ENCODE measurements at regions not wholly inside any gene's neighbourhood (a gene's known extent, or its start where the extent isn't known, plus 50 kb on each side); places are given as distances from the start of the nearest gene placed in this dataset.

GRCh38 chr1:87961992-87962391 lies 633.3 kb downstream of the LMO4 start:
- DNase-seq (ENCODE audit: insufficient read length, low spot score) = no peak
- FAIRE-seq = no peak
- TF ChIP-seq TAF1 (IDR thresholded peaks at IDR 0.05; ENCODE audit: low read depth, low read length) = no peak
- no peak for TF ChIP-seq POU2F2 (IDR thresholded peaks at IDR 0.05; ENCODE audit: low read depth, low read length)
- TF ChIP-seq POLR2AphosphoS5 (IDR thresholded peaks at IDR 0.05; ENCODE audit: low read depth, low read length) = no peak
- TF ChIP-seq PAX5 (IDR thresholded peaks at IDR 0.05; ENCODE audit: insufficient read depth, low read length, severe bottlenecking) = no peak
- no peak for TF ChIP-seq POLR2A (IDR thresholded peaks at IDR 0.05; ENCODE audit: low read depth, low read length)
- no peak for TF ChIP-seq SPI1 (IDR thresholded peaks at IDR 0.05; ENCODE audit: low read depth, low read length)

- TF ChIP-seq TAF1 (IDR thresholded peaks at IDR 0.05; ENCODE audit: low read depth, low read length) = no peak
- TF ChIP-seq SPI1 (IDR thresholded peaks at IDR 0.05; ENCODE audit: low read depth, low read length) = no peak
- TF ChIP-seq PAX5 (IDR thresholded peaks at IDR 0.05; ENCODE audit: insufficient read depth, low read length, severe bottlenecking) = no peak
- no peak for TF ChIP-seq POU2F2 (IDR thresholded peaks at IDR 0.05; ENCODE audit: low read depth, low read length)
- TF ChIP-seq POLR2A (IDR thresholded peaks at IDR 0.05; ENCODE audit: low read depth, low read length) = no peak
- no peak for TF ChIP-seq POLR2AphosphoS5 (IDR thresholded peaks at IDR 0.05; ENCODE audit: low read depth, low read length)
- no peak for FAIRE-seq
- no peak for DNase-seq (ENCODE audit: insufficient read length, low spot score)
These were observed 634.9 kb downstream of the LMO4 start for GRCh38 chr1:87963556-87963955.

DNA sequence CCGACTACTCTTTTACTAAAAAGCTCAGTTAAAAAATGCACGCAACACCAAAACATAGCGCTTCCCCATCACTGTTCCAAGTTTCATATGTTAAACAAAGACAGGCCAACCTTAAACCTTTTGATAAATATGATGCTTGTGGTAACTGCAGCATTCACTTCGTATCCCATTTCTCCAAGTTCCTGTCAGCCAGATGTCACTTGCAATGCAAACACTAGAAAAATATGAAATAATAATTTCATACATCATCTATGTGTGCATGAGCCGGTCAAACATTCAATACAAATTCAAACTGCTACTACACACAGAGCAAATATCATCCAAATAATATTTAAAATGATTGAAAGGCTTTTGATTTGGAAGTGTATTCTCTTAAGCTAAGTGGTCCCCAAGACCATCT lies 636.5 kb downstream of the LMO4 start:
- TF ChIP-seq POU2F2 (IDR thresholded peaks at IDR 0.05; ENCODE audit: low read depth, low read length) (no peak), PAX5 (IDR thresholded peaks at IDR 0.05; ENCODE audit: insufficient read depth, low read length, severe bottlenecking) (no peak), TAF1 (IDR thresholded peaks at IDR 0.05; ENCODE audit: low read depth, low read length) (no peak), POLR2AphosphoS5 (IDR thresholded peaks at IDR 0.05; ENCODE audit: low read depth, low read length) (no peak), POLR2A (IDR thresholded peaks at IDR 0.05; ENCODE audit: low read depth, low read length) (no peak), SPI1 (IDR thresholded peaks at IDR 0.05; ENCODE audit: low read depth, low read length) (no peak)
- no peak for FAIRE-seq
- no peak for DNase-seq (ENCODE audit: insufficient read length, low spot score)

GRCh38 chr1:87968197-87968955 lies 639.7 kb downstream of the LMO4 start:
- no peak for TF ChIP-seq POLR2A (IDR thresholded peaks at IDR 0.05; ENCODE audit: low read depth, low read length)
- TF ChIP-seq PAX5 (IDR thresholded peaks at IDR 0.05; ENCODE audit: insufficient read depth, low read length, severe bottlenecking) = no peak
- TF ChIP-seq TAF1 (IDR thresholded peaks at IDR 0.05; ENCODE audit: low read depth, low read length) = no peak
- TF ChIP-seq SPI1 (IDR thresholded peaks at IDR 0.05; ENCODE audit: low read depth, low read length) = no peak
- TF ChIP-seq POU2F2 (IDR thresholded peaks at IDR 0.05; ENCODE audit: low read depth, low read length) = no peak
- no peak for TF ChIP-seq POLR2AphosphoS5 (IDR thresholded peaks at IDR 0.05; ENCODE audit: low read depth, low read length)
- no peak for DNase-seq (ENCODE audit: insufficient read length, low spot score)
- no peak for FAIRE-seq

- no peak for TF ChIP-seq TAF1 (IDR thresholded peaks at IDR 0.05; ENCODE audit: low read depth, low read length)
- no peak for TF ChIP-seq POU2F2 (IDR thresholded peaks at IDR 0.05; ENCODE audit: low read depth, low read length)
- TF ChIP-seq PAX5 (IDR thresholded peaks at IDR 0.05; ENCODE audit: insufficient read depth, low read length, severe bottlenecking) = no peak
- no peak for TF ChIP-seq SPI1 (IDR thresholded peaks at IDR 0.05; ENCODE audit: low read depth, low read length)
- no peak for TF ChIP-seq POLR2AphosphoS5 (IDR thresholded peaks at IDR 0.05; ENCODE audit: low read depth, low read length)
- no peak for TF ChIP-seq POLR2A (IDR thresholded peaks at IDR 0.05; ENCODE audit: low read depth, low read length)
- no peak for FAIRE-seq
- no peak for DNase-seq (ENCODE audit: insufficient read length, low spot score)
These were observed 640.4 kb downstream of the LMO4 start for GRCh38 chr1:87969040-87969439.

DNA sequence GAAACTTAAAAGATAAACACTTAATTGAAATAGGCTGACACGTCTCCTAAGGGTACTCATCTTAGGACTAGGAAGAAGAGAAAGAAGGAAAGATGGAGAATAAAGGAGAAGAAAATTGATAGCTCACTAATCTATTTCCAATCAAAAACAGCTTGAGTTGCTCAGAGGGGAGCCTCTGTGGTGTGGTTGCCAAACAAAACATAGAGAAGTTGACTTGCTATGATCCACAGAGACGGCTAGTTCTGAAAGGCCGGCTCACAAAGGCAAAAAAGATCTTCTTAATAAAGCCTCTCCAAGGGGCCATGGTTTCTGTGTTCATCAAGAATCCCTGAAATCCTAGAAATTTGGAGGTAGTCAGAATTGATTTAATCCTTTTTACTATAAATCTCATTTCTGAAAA lies 644.1 kb downstream of the LMO4 start:
- DNase-seq (ENCODE audit: insufficient read length, low spot score) (no peak), FAIRE-seq (no peak)
- TF ChIP-seq POLR2AphosphoS5 (IDR thresholded peaks at IDR 0.05; ENCODE audit: low read depth, low read length) (no peak), TAF1 (IDR thresholded peaks at IDR 0.05; ENCODE audit: low read depth, low read length) (no peak), POLR2A (IDR thresholded peaks at IDR 0.05; ENCODE audit: low read depth, low read length) (no peak), SPI1 (IDR thresholded peaks at IDR 0.05; ENCODE audit: low read depth, low read length) (no peak), POU2F2 (IDR thresholded peaks at IDR 0.05; ENCODE audit: low read depth, low read length) (no peak), PAX5 (IDR thresholded peaks at IDR 0.05; ENCODE audit: insufficient read depth, low read length, severe bottlenecking) (no peak)

- TF ChIP-seq POLR2AphosphoS5 (IDR thresholded peaks at IDR 0.05; ENCODE audit: low read depth, low read length) (no peak), SPI1 (IDR thresholded peaks at IDR 0.05; ENCODE audit: low read depth, low read length) (no peak), TAF1 (IDR thresholded peaks at IDR 0.05; ENCODE audit: low read depth, low read length) (no peak), POU2F2 (IDR thresholded peaks at IDR 0.05; ENCODE audit: low read depth, low read length) (no peak), PAX5 (IDR thresholded peaks at IDR 0.05; ENCODE audit: insufficient read depth, low read length, severe bottlenecking) (no peak), POLR2A (IDR thresholded peaks at IDR 0.05; ENCODE audit: low read depth, low read length) (no peak)
- no peak for FAIRE-seq
- DNase-seq (ENCODE audit: insufficient read length, low spot score) = no peak
These were observed 645.2 kb downstream of the LMO4 start for GRCh38 chr1:87973896-87974295.

- TF ChIP-seq POU2F2 (IDR thresholded peaks at IDR 0.05; ENCODE audit: low read depth, low read length) (no peak), PAX5 (IDR thresholded peaks at IDR 0.05; ENCODE audit: insufficient read depth, low read length, severe bottlenecking) (no peak), POLR2AphosphoS5 (IDR thresholded peaks at IDR 0.05; ENCODE audit: low read depth, low read length) (no peak), SPI1 (IDR thresholded peaks at IDR 0.05; ENCODE audit: low read depth, low read length) (no peak), TAF1 (IDR thresholded peaks at IDR 0.05; ENCODE audit: low read depth, low read length) (no peak), POLR2A (IDR thresholded peaks at IDR 0.05; ENCODE audit: low read depth, low read length) (no peak)
- DNase-seq (ENCODE audit: insufficient read length, low spot score) = no peak
- no peak for FAIRE-seq
These were observed 647.6 kb downstream of the LMO4 start for GRCh38 chr1:87976316-87976715.

- no peak for TF ChIP-seq TAF1 (IDR thresholded peaks at IDR 0.05; ENCODE audit: low read depth, low read length)
- no peak for TF ChIP-seq POLR2AphosphoS5 (IDR thresholded peaks at IDR 0.05; ENCODE audit: low read depth, low read length)
- TF ChIP-seq POLR2A (IDR thresholded peaks at IDR 0.05; ENCODE audit: low read depth, low read length) = no peak
- TF ChIP-seq SPI1 (IDR thresholded peaks at IDR 0.05; ENCODE audit: low read depth, low read length) = no peak
- TF ChIP-seq POU2F2 (IDR thresholded peaks at IDR 0.05; ENCODE audit: low read depth, low read length) = no peak
- no peak for TF ChIP-seq PAX5 (IDR thresholded peaks at IDR 0.05; ENCODE audit: insufficient read depth, low read length, severe bottlenecking)
- DNase-seq (ENCODE audit: insufficient read length, low spot score) (no peak), FAIRE-seq (no peak)
These were observed 648.5 kb downstream of the LMO4 start for GRCh38 chr1:87977145-87977544.
